ENCODE measurements at regions not wholly inside any gene's neighbourhood (a gene's known extent, or its start where the extent isn't known, plus 50 kb on each side); places are given as distances from the start of the nearest gene placed in this dataset.

- Histone ChIP-seq H3K4me3 (replicated peaks in 1 of 3; ENCODE audit: insufficient read depth in 1 of 3, low read depth in 1 of 3, low read length in 3 of 3) (no peak overlapping the region), H4K20me1 (replicated peaks; ENCODE audit: control insufficient read depth, extremely low read depth, insufficient read depth, low read length) (no peaks in the 10 kb centered on the region), H3K27me3 (ENCODE audit: control insufficient read depth in 2 of 2, insufficient read depth in 2 of 2, low read length in 2 of 2) (peaks cover 36 to 37% of the 10 kb centered on the region in 2 experiments), H3K79me2 (ENCODE audit: control insufficient read depth, insufficient read depth, low read length) (no peaks in the 10 kb centered on the region), H3K9me1 (replicated peaks; ENCODE audit: control insufficient read depth, extremely low read depth, insufficient read depth, low read length) (no peaks in the 10 kb centered on the region), H3K9me3 (replicated peaks; ENCODE audit: control insufficient read depth, insufficient read depth, low read length) (no peaks in the 10 kb centered on the region), H3K4me2 (ENCODE audit: insufficient read depth, low read length) (no peak overlapping the region), H3K4me1 (ENCODE audit: control insufficient read depth, extremely low read depth, insufficient read depth, low read length) (no peaks in the 10 kb centered on the region), H2AFZ (ENCODE audit: low read depth, low read length) (no peak overlapping the region), H3K9ac (replicated peaks; ENCODE audit: extremely low read depth, insufficient read depth, low read length) (no peak overlapping the region), H3K36me3 (ENCODE audit: control insufficient read depth in 2 of 2, extremely low read depth in 1 of 2, insufficient read depth in 2 of 2, low read length in 2 of 2) (no peaks in the 10 kb centered on the region), H3K27ac (ENCODE audit: insufficient read depth, low read depth, low read length) (no peak overlapping the region)
- dilution Hi-C loops (cut with MboI; ENCODE audit: extremely low pct_ligation_motif_present, low sequenced_read_pairs): no loop called here
- DNase-seq (ENCODE audit: low read depth, low spot score) (no peak), FAIRE-seq (no peak)
- POLR2A ChIA-PET: interaction anchor here (0.7 kb wide), 1 partner anchor 20 kb away, joined by 3 read pairs; no protein-coding TSS in a partner anchor
- CTCF ChIA-PET: interaction anchor here (1.1 to 1.2 kb wide), 2 partner anchors 9 to 97 kb away, joined by 3 to 4 read pairs; no protein-coding TSS in a partner anchor
- intact Hi-C loops (cut with micrococcal nuclease): no loop called here
- BruUV-seq (replicated peaks): no TSS peak
- TF ChIP-seq GATA2 (IDR thresholded peaks at IDR 0.05; ENCODE audit: insufficient read depth, insufficient read length, low read depth, low read length) (no peak), MYC (IDR thresholded peaks at IDR 0.05; ENCODE audit: low read depth, low read length) (no peak), JUN (IDR thresholded peaks at IDR 0.05; ENCODE audit: borderline replicate concordance, insufficient read depth, insufficient read length, low read depth) (no peak), CTCF (IDR thresholded peaks at IDR 0.05; ENCODE audit: extremely low read depth in 1 of 2, insufficient read depth in 1 of 2, low read depth in 1 of 2, low read length in 2 of 2) (no peak)
Observed at GRCh38 chr6:41416501-41416837, 81.1 kb downstream of the NCR2 start.

- H3K4me1 ChIP-seq (ENCODE audit: control insufficient read depth, extremely low read depth, insufficient read depth, low read length): no peaks in the 10 kb centered on the region
- BruUV-seq (replicated peaks): no TSS peak
- intact Hi-C loops (cut with micrococcal nuclease): no loop called here
- no peaks in the 10 kb centered on the region for H3K36me3 ChIP-seq (ENCODE audit: control insufficient read depth in 2 of 2, extremely low read depth in 1 of 2, insufficient read depth in 2 of 2, low read length in 2 of 2)
- no peaks in the 10 kb centered on the region for H3K9me3 ChIP-seq (replicated peaks; ENCODE audit: control insufficient read depth, insufficient read depth, low read length)
- no peak overlapping the region for H3K4me2 ChIP-seq (ENCODE audit: insufficient read depth, low read length)
- no peaks in the 10 kb centered on the region for H4K20me1 ChIP-seq (replicated peaks; ENCODE audit: control insufficient read depth, extremely low read depth, insufficient read depth, low read length)
- no peak overlapping the region for H3K9ac ChIP-seq (replicated peaks; ENCODE audit: extremely low read depth, insufficient read depth, low read length)
- no peak for TF ChIP-seq GATA2 (IDR thresholded peaks at IDR 0.05; ENCODE audit: insufficient read depth, insufficient read length, low read depth, low read length)
- TF ChIP-seq CTCF (IDR thresholded peaks at IDR 0.05; ENCODE audit: extremely low read depth in 1 of 2, insufficient read depth in 1 of 2, low read depth in 1 of 2, low read length in 2 of 2): no peak
- TF ChIP-seq MYC (IDR thresholded peaks at IDR 0.05; ENCODE audit: low read depth, low read length): no peak
- no peak for TF ChIP-seq POLR2A (IDR thresholded peaks at IDR 0.05; ENCODE audit: low read depth, low read length)
- TF ChIP-seq EZH2 (IDR thresholded peaks at IDR 0.05; ENCODE audit: borderline replicate concordance, low read depth, low read length, severe bottlenecking): no peak
- TF ChIP-seq JUN (IDR thresholded peaks at IDR 0.05; ENCODE audit: borderline replicate concordance, insufficient read depth, insufficient read length, low read depth): no peak
- no peak for TF ChIP-seq MAX (IDR thresholded peaks at IDR 0.05; ENCODE audit: insufficient read depth, insufficient read length)
- TF ChIP-seq FOS (IDR thresholded peaks at IDR 0.05; ENCODE audit: borderline replicate concordance, insufficient read depth, low read length): no peak
- H3K27me3 ChIP-seq (ENCODE audit: control insufficient read depth in 2 of 2, insufficient read depth in 2 of 2, low read length in 2 of 2): peaks cover 31 to 41% of the 10 kb centered on the region in 2 experiments
- H3K4me3 ChIP-seq (replicated peaks in 1 of 3; ENCODE audit: insufficient read depth in 1 of 3, low read depth in 1 of 3, low read length in 3 of 3): no peak overlapping the region
- H3K27ac ChIP-seq (ENCODE audit: insufficient read depth, low read depth, low read length): no peak overlapping the region
- H3K9me1 ChIP-seq (replicated peaks; ENCODE audit: control insufficient read depth, extremely low read depth, insufficient read depth, low read length): no peaks in the 10 kb centered on the region
- POLR2A ChIA-PET: no interaction called here
- H3K79me2 ChIP-seq (ENCODE audit: control insufficient read depth, insufficient read depth, low read length): no peaks in the 10 kb centered on the region
- CTCF ChIA-PET: no interaction called here
- no peak overlapping the region for H2AFZ ChIP-seq (ENCODE audit: low read depth, low read length)
- no peak for DNase-seq (ENCODE audit: low read depth, low spot score)
- dilution Hi-C loops (cut with MboI; ENCODE audit: extremely low pct_ligation_motif_present, low sequenced_read_pairs): no loop called here
- no peak for FAIRE-seq
Observed at GRCh38 chr6:41418741-41419140, 83.3 kb downstream of the NCR2 start.
